GM10266 (cell line): ENCODE measurements at regions not wholly inside any gene's neighbourhood (a gene's known extent, or its start where the extent isn't known, plus 50 kb on each side); places are given as distances from the start of the nearest gene placed in this dataset.

Experiments used
- DNase-seq: peaks from one replicate; pipeline ENCODE4 v3.0.0; 2012; ENCODE audit errors: extremely low spot score
- CTCF ChIP-seq: IDR thresholded peaks from 2 replicates; pipeline ENCODE4 v1.5.1; 2012; ENCODE audit warnings: mild to moderate bottlenecking, low read depth; ENCODE audit not compliant: control insufficient read depth, insufficient read depth; ENCODE audit errors: missing control alignments

GRCh38 chr7:125664625-125665024 is 735.0 kb upstream of the POT1 start:
- TF ChIP-seq CTCF: no peak
- DNase-seq: no peak

DNA sequence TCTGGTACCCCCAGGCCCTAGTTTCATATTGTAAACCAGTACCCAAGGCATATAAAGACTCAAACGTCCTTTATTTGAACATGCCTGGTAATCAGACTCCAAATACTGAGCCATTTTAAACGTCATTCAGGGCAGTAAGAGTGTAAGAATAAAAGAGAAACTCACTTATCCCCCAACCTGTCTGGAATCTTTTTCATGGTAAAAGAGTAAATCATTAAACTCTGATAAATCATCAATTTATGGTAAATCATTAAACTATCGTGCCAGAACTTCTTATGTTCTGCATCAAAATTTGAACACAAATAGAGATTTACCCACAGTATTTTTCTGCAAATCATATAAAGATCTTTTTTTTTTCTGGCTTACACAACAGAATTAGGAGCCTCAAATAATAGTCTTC is 734.3 kb upstream of the POT1 start:
- TF ChIP-seq CTCF: no peak
- DNase-seq: no peak

- no peak for DNase-seq
- TF ChIP-seq CTCF: no peak
Measured at GRCh38 chr7:125661677-125662076, 732.1 kb upstream of the POT1 start.

- no peak for TF ChIP-seq CTCF
- DNase-seq: no peak
Measured at GRCh38 chr7:125661006-125661405, 731.4 kb upstream of the POT1 start.

DNA sequence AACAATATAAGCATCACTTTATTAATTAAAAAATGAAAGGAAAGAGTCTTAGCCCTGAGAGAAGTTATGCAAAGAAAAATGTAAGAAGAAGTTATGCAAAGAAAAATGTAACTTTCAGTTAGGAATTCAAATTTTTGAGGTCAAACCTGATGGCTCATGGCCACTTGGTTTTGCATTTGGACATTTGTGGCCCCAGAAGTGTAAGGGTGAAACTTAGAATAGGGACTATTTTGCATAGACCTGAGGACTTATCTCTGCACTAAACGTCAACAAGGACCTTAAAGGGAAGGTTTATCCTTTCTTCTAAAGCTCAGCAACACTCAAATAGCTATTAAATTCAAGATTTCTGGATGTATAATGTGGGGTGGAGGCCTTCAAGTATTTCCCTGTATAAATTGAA is 724.5 kb upstream of the POT1 start:
- no peak for TF ChIP-seq CTCF
- DNase-seq: no peak

GRCh38 chr7:125651823-125652528 is 722.4 kb upstream of the POT1 start:
- no peak for TF ChIP-seq CTCF
- no peak for DNase-seq

- DNase-seq: no peak
- no peak for TF ChIP-seq CTCF
Measured at GRCh38 chr7:125648543-125648942, 718.9 kb upstream of the POT1 start.
